Dermis blood vessel endothelial cell (primary cell): ENCODE measurements at regions not wholly inside any gene's neighbourhood (a gene's known extent, or its start where the extent isn't known, plus 50 kb on each side); places are given as distances from the start of the nearest gene placed in this dataset.
"Not testable (repeated sequence)": the region's sequence is repeated elsewhere in the genome, so short reads cannot be mapped to it uniquely, and the experiment has no call there.

ENCODE experiments used
- DNase-seq: peaks from one replicate; pipeline ENCODE4 v3.0.0; 2010

GRCh38 chr4:189845145-189845846 is 95.4 kb upstream of the FRG1 start:
- no peak for DNase-seq

DNA sequence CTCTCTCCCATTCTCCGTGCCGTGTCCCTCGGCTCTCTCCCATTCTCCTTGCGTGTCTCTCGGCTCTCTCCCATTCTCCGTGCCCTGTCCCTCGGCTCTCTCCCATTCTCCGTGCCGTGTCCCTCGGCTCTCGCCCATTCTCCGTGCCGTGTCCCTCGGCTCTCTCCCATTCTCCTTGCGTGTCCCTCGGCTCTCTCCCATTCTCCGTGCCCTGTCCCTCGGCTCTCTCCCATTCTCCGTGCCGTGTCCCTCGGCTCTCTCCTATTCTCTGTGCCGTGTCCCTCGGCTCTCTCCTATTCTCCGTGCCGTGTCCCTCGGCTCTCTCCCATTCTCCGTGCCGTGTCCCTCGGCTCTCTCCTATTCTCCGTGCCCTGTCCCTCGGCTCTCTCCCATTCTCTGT is 94.6 kb upstream of the FRG1 start:
- DNase-seq, result not testable (repeated sequence)

- DNase-seq, result not testable (repeated sequence)
These were observed 94.1 kb upstream of the FRG1 start for GRCh38 chr4:189846608-189847007.

DNA sequence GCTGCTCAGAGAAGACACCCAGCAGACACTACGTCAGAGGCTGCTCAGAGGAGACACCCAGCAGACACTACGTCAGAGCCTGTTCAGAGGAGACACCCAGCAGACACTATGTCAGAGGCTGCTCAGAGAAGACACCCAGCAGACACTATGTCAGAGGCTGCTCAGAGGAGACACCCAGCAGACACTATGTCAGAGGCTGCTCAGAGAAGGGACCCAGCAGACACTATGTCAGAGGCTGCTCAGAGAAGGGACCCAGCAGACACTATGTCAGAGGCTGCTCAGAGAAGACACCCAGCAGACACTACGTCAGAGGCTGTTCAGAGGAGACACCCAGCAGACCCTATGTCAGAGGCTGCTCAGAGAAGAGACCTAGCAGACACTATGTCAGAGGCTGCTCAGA is 92.0 kb upstream of the FRG1 start:
- not testable (repeated sequence) for DNase-seq

- no peak for DNase-seq
These were observed 90.3 kb upstream of the FRG1 start for GRCh38 chr4:189850239-189850856.

GRCh38 chr4:189858435-189858834 is 82.2 kb upstream of the FRG1 start:
- no peak for DNase-seq

DNA sequence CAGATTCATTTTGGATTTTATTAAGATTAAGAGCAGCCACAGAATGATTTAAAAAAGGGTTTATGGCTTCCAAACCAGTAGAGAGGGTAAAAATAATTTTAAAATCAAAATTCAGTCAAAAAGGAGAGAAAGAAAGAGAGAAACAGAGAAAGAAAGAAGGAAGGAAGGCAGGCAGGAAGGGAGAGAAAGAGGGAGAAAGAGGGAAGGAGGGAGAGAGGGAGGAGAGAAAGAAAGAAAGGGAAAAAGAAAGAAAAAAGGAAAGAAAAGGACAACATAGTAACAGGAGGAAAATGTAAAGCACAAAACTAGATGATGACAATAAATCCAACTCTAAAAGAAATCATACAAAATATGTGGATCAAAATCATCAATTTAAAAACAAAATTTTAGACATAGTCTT is 79.6 kb upstream of the FRG1 start:
- DNase-seq, result no peak

- no peak for DNase-seq
These were observed 71.4 kb upstream of the FRG1 start for GRCh38 chr4:189869236-189869635.

GRCh38 chr4:189870511-189871234 is 70.0 kb upstream of the FRG1 start:
- no peak for DNase-seq

GRCh38 chr4:189874591-189874990 is 66.1 kb upstream of the FRG1 start:
- DNase-seq, result no peak

DNA sequence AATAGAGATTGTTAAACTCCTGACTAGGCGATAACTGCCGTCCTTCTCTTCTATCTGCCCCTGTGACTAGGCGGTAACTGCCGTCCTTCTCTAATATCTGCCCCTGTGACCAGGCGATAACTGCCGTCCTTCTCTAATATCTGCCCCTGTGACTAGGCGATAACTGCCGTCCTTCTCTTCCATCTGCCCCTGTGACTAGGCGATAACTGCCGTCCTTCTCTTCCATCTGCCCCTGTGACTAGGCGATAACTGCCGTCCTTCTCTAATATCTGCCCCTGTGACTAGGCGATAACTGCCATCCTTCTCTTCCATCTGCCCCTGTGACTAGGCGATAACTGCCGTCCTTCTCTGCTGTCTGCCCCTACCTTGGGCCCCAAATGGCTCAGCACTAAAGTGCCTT is 59.5 kb upstream of the FRG1 start:
- DNase-seq, result peak; percentile 3

GRCh38 chr4:189888407-189888806 is 52.3 kb upstream of the FRG1 start:
- not testable (repeated sequence) for DNase-seq
